ENCODE measurements at regions not wholly inside any gene's neighbourhood (a gene's known extent, or its start where the extent isn't known, plus 50 kb on each side); places are given as distances from the start of the nearest gene placed in this dataset.
"Not testable (repeated sequence)": the region's sequence is repeated elsewhere in the genome, so short reads cannot be mapped to it uniquely, and the experiment has no call there.

GRCh38 chr13:50396001-50396400 is 380.8 kb downstream of the KCNRG start:
- no peak for ATAC-seq
- TF ChIP-seq RARB (CRISPR knock-in tag; IDR thresholded peaks at IDR 0.05) (no peak), ZC3H10 (CRISPR knock-in tag; IDR thresholded peaks at IDR 0.05) (no peak), ARNTL (CRISPR knock-in tag; IDR thresholded peaks at IDR 0.05; ENCODE audit: borderline replicate concordance, low read depth) (no peak), TOX (CRISPR knock-in tag; IDR thresholded peaks at IDR 0.05; ENCODE audit: borderline replicate concordance) (no peak), SNAI2 (CRISPR knock-in tag; IDR thresholded peaks at IDR 0.05) (no peak), CSDC2 (CRISPR knock-in tag; IDR thresholded peaks at IDR 0.05) (no peak), ZFP30 (CRISPR knock-in tag; IDR thresholded peaks at IDR 0.05) (no peak), TCF4 (CRISPR knock-in tag; IDR thresholded peaks at IDR 0.05; ENCODE audit: borderline replicate concordance) (no peak), ZNF70 (CRISPR knock-in tag; IDR thresholded peaks at IDR 0.05) (no peak), ESRRG (CRISPR knock-in tag; IDR thresholded peaks at IDR 0.05) (no peak), GLIS3 (CRISPR knock-in tag; IDR thresholded peaks at IDR 0.05) (no peak)
- TF ChIP-seq, protein P1, sequence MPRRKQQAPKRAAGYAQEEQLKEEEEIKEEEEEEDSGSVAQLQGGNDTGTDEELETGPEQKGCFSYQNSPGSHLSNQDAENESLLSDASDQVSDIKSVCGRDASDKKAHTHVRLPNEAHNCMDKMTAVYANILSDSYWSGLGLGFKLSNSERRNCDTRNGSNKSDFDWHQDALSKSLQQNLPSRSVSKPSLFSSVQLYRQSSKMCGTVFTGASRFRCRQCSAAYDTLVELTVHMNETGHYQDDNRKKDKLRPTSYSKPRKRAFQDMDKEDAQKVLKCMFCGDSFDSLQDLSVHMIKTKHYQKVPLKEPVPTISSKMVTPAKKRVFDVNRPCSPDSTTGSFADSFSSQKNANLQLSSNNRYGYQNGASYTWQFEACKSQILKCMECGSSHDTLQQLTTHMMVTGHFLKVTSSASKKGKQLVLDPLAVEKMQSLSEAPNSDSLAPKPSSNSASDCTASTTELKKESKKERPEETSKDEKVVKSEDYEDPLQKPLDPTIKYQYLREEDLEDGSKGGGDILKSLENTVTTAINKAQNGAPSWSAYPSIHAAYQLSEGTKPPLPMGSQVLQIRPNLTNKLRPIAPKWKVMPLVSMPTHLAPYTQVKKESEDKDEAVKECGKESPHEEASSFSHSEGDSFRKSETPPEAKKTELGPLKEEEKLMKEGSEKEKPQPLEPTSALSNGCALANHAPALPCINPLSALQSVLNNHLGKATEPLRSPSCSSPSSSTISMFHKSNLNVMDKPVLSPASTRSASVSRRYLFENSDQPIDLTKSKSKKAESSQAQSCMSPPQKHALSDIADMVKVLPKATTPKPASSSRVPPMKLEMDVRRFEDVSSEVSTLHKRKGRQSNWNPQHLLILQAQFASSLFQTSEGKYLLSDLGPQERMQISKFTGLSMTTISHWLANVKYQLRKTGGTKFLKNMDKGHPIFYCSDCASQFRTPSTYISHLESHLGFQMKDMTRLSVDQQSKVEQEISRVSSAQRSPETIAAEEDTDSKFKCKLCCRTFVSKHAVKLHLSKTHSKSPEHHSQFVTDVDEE (CRISPR knock-in tag; IDR thresholded peaks at IDR 0.05): no peak

GRCh38 chr13:50396618-50397017 is 381.4 kb downstream of the KCNRG start:
- not testable (repeated sequence) for ATAC-seq

GRCh38 chr13:50400035-50400726 is 384.9 kb downstream of the KCNRG start:
- peak; percentile 87 for ATAC-seq
- peak; percentile 25; the same call in 1 of the 2 replicates for TF ChIP-seq TOX (CRISPR knock-in tag; IDR thresholded peaks at IDR 0.05; ENCODE audit: borderline replicate concordance)
- TF ChIP-seq, protein P2, sequence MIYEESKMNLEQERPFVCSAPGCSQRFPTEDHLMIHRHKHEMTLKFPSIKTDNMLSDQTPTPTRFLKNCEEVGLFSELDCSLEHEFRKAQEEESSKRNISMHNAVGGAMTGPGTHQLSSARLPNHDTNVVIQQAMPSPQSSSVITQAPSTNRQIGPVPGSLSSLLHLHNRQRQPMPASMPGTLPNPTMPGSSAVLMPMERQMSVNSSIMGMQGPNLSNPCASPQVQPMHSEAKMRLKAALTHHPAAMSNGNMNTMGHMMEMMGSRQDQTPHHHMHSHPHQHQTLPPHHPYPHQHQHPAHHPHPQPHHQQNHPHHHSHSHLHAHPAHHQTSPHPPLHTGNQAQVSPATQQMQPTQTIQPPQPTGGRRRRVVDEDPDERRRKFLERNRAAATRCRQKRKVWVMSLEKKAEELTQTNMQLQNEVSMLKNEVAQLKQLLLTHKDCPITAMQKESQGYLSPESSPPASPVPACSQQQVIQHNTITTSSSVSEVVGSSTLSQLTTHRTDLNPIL (CRISPR knock-in tag; IDR thresholded peaks at IDR 0.05; ENCODE audit: low read depth): no peak

GRCh38 chr13:50401049-50401505 is 385.8 kb downstream of the KCNRG start:
- 0 out of 2 replicates have a peak, but pooled peaks have one; percentile 43 for TF ChIP-seq ZFP3 (CRISPR knock-in tag; IDR thresholded peaks at IDR 0.05)
- TF ChIP-seq ISL1 (CRISPR knock-in tag; IDR thresholded peaks at IDR 0.05): peak; percentile 32; the same call in 1 of the 2 replicates
- no peak for TF ChIP-seq PPARA (CRISPR knock-in tag; IDR thresholded peaks at IDR 0.05; ENCODE audit: borderline replicate concordance)
- ATAC-seq: peak; percentile 85

DNA sequence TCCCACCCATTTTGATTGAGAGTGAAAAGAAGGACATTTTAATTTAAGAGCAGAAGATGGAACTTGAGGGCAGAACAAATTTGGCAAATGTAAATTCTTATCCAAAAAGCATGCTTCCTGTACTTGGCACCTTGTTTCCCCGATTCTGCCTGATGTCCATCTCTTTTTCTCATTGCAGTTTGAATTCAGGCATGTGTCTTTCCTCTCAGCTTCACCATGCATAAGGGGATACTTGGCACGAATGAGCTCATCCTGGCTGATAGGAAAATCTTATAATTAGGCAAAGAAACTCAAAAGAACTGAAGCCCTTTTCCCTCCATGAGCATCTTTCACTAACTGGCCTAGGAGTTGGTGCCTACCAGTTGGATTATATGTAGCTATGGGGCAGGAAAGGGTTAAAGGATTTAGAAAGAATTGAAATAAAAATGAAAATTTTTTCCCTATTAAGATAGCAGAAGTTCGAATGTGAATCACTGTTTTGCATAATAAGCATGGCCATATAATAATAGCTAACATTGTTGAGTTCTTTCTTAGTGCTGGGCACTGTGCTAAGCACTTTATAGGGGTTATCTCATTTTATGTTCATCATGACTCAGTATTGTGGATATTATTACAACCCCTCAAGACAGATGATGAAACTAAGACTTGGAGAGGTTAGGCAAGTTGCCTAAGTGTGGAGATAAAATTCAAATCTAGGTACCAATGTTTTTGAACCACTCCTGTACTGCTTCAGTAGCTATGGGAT is 386.6 kb downstream of the KCNRG start:
- TF ChIP-seq, protein P1 (CRISPR knock-in tag; IDR thresholded peaks at IDR 0.05): no peak
- TF ChIP-seq ARNTL (CRISPR knock-in tag; IDR thresholded peaks at IDR 0.05; ENCODE audit: borderline replicate concordance, low read depth) (no peak), BACH2 (CRISPR knock-in tag; IDR thresholded peaks at IDR 0.05; ENCODE audit: borderline replicate concordance) (no peak), TCF4 (CRISPR knock-in tag; IDR thresholded peaks at IDR 0.05; ENCODE audit: borderline replicate concordance) (no peak), ISL1 (CRISPR knock-in tag; IDR thresholded peaks at IDR 0.05) (no peak), ZNF8 (CRISPR knock-in tag; IDR thresholded peaks at IDR 0.05) (no peak), CSRNP3 (CRISPR knock-in tag; IDR thresholded peaks at IDR 0.05) (no peak), ZFP3 (CRISPR knock-in tag; IDR thresholded peaks at IDR 0.05) (no peak)
- TF ChIP-seq, protein P3, sequence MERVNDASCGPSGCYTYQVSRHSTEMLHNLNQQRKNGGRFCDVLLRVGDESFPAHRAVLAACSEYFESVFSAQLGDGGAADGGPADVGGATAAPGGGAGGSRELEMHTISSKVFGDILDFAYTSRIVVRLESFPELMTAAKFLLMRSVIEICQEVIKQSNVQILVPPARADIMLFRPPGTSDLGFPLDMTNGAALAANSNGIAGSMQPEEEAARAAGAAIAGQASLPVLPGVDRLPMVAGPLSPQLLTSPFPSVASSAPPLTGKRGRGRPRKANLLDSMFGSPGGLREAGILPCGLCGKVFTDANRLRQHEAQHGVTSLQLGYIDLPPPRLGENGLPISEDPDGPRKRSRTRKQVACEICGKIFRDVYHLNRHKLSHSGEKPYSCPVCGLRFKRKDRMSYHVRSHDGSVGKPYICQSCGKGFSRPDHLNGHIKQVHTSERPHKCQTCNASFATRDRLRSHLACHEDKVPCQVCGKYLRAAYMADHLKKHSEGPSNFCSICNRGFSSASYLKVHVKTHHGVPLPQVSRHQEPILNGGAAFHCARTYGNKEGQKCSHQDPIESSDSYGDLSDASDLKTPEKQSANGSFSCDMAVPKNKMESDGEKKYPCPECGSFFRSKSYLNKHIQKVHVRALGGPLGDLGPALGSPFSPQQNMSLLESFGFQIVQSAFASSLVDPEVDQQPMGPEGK (CRISPR knock-in tag; IDR thresholded peaks at IDR 0.05; ENCODE audit: borderline replicate concordance): no peak
- ATAC-seq: no peak

All from SK-N-SH treated with all-trans-retinoic acid at 6 μM for 48 hours (cell line).